OCI-LY3 (cell line): ENCODE measurements at regions not wholly inside any gene's neighbourhood (a gene's known extent, or its start where the extent isn't known, plus 50 kb on each side); places are given as distances from the start of the nearest gene placed in this dataset.

Experiments
- H2AFZ ChIP-seq: fragments of 200-600, 300-600 bp; shearing (Covaris generic); 2 replicates; pipeline ENCODE4 v1.6.0; 2014; ENCODE audit warnings: antibody characterized with exemption, low read depth, low read length
- H3K27ac ChIP-seq: fragments of 200-600, 300-600 bp; sonication (generic); 2 replicates; pipeline ENCODE4 v1.5.1; 2014; ENCODE audit warnings: mild to moderate bottlenecking, low read length, moderate library complexity, mixed read lengths
- H3K27me3 ChIP-seq: fragments of 200-600, 300-600 bp; sonication (generic); 2 replicates; pipeline ENCODE4 v1.6.1; 2014; ENCODE audit warnings: low read depth, low read length, mixed read lengths
- H3K36me3 ChIP-seq: fragments of 200-600, 300-600 bp; sonication (generic); replicated peaks from 2 replicates; pipeline ENCODE3; 2014; ENCODE audit warnings: low read depth, low read length, mixed read lengths
- H3K4me1 ChIP-seq: fragments of 300-600, 200-600 bp; sonication (generic); 2 replicates; pipeline ENCODE4 v1.6.1; 2014; ENCODE audit warnings: low read length, mixed read lengths
- H3K4me2 ChIP-seq: fragments of 200-600, 300-600 bp; sonication (generic); 2 replicates; pipeline ENCODE4 v1.6.1; 2014; ENCODE audit warnings: low read length, mixed read lengths
- H3K4me3 ChIP-seq: fragments of 300-600, 200-600 bp; sonication (generic); 2 replicates; pipeline ENCODE4 v1.5.1; 2014; ENCODE audit warnings: antibody characterized with exemption, mild to moderate bottlenecking, low read length, moderate library complexity
- H3K79me2 ChIP-seq: fragments of 300-600, 200-600 bp; shearing (Covaris generic); 2 replicates; pipeline ENCODE4 v1.6.1; 2014; ENCODE audit warnings: mild to moderate bottlenecking, low read length, mixed read lengths
- H3K9ac ChIP-seq: fragments of 300-600, 200-600 bp; shearing (Covaris generic); 2 replicates; pipeline ENCODE4 v1.6.0; 2014; ENCODE audit warnings: mild to moderate bottlenecking, low read length, moderate library complexity
- H3K9me3 ChIP-seq: fragments of 200-600, 300-600 bp; shearing (Covaris generic); 2 replicates; pipeline ENCODE4 v1.6.1; 2014; ENCODE audit warnings: low read length, mixed read lengths; ENCODE audit not compliant: insufficient read depth
- H4K20me1 ChIP-seq: fragments of 200-600, 300-600 bp; sonication (generic); 2 replicates; pipeline ENCODE4 v1.6.1; 2016; ENCODE audit warnings: low read length, mixed read lengths; ENCODE audit not compliant: insufficient read depth
- CTCF ChIP-seq: fragments of 200-600, 300-600 bp; sonication (generic); IDR thresholded peaks from 2 replicates; pipeline ENCODE4 v1.5.1; 2014; ENCODE audit warnings: antibody characterized with exemption, low read length, low read depth
- EZH2phosphoT487 ChIP-seq: fragments of 200-600 bp; shearing (Covaris generic); IDR thresholded peaks from 2 replicates; pipeline ENCODE4 v1.6.1; 2018; ENCODE audit warnings: antibody characterized with exemption, mixed run types, low read depth

GRCh38 chr5:4544049-4544670 is 596.0 kb upstream of the ADAMTS16 start:
- Histone ChIP-seq H3K9ac (no peak overlapping the region), H3K27ac (no peak overlapping the region), H3K4me3 (no peak overlapping the region), H3K4me2 (no peak overlapping the region), H3K79me2 (no peaks in the 10 kb centered on the region), H4K20me1 (no peaks in the 10 kb centered on the region), H3K9me3 (no peaks in the 10 kb centered on the region), H3K36me3 (no peaks in the 10 kb centered on the region), H3K27me3 (no peaks in the 10 kb centered on the region), H3K4me1 (no peaks in the 10 kb centered on the region), H2AFZ (no peak overlapping the region)
- no peak for TF ChIP-seq EZH2phosphoT487
- TF ChIP-seq CTCF: no peak

- Histone ChIP-seq H3K4me3 (no peak overlapping the region), H3K4me2 (no peak overlapping the region), H3K4me1 (no peaks in the 10 kb centered on the region), H3K36me3 (no peaks in the 10 kb centered on the region), H3K27ac (no peak overlapping the region), H3K9ac (no peak overlapping the region), H2AFZ (no peak overlapping the region), H3K9me3 (no peaks in the 10 kb centered on the region), H3K27me3 (no peaks in the 10 kb centered on the region), H4K20me1 (no peaks in the 10 kb centered on the region), H3K79me2 (no peaks in the 10 kb centered on the region)
- no peak for TF ChIP-seq EZH2phosphoT487
- TF ChIP-seq CTCF: no peak
Observed at GRCh38 chr5:4547547-4547946, 592.6 kb upstream of the ADAMTS16 start.

- H3K79me2 ChIP-seq: no peaks in the 10 kb centered on the region
- no peaks in the 10 kb centered on the region for H3K36me3 ChIP-seq
- H3K9ac ChIP-seq: no peak overlapping the region
- H3K4me1 ChIP-seq: peaks cover 4% of the 10 kb centered on the region
- H3K27me3 ChIP-seq: no peaks in the 10 kb centered on the region
- H4K20me1 ChIP-seq: no peaks in the 10 kb centered on the region
- TF ChIP-seq CTCF: no peak
- TF ChIP-seq EZH2phosphoT487: no peak
- H3K4me2 ChIP-seq: no peak overlapping the region
- no peak overlapping the region for H3K27ac ChIP-seq
- H3K9me3 ChIP-seq: no peaks in the 10 kb centered on the region
- H3K4me3 ChIP-seq: no peak overlapping the region
- no peak overlapping the region for H2AFZ ChIP-seq
Observed at GRCh38 chr5:4548341-4548740, 591.8 kb upstream of the ADAMTS16 start.

GRCh38 chr5:4549351-4549750 is 590.8 kb upstream of the ADAMTS16 start:
- Histone ChIP-seq H3K4me3 (no peak overlapping the region), H3K27me3 (no peaks in the 10 kb centered on the region), H3K27ac (no peak overlapping the region), H4K20me1 (no peaks in the 10 kb centered on the region), H3K9ac (no peak overlapping the region), H3K4me1 (peaks cover 14% of the 10 kb centered on the region), H3K9me3 (no peaks in the 10 kb centered on the region), H2AFZ (no peak overlapping the region), H3K36me3 (no peaks in the 10 kb centered on the region), H3K4me2 (no peak overlapping the region), H3K79me2 (no peaks in the 10 kb centered on the region)
- TF ChIP-seq EZH2phosphoT487: no peak
- TF ChIP-seq CTCF: no peak
